Non-pigmented ciliary epithelial cell (primary cell): ENCODE measurements at regions not wholly inside any gene's neighbourhood (a gene's known extent, or its start where the extent isn't known, plus 50 kb on each side); places are given as distances from the start of the nearest gene placed in this dataset.

Source experiments
- DNase-seq: peaks from one replicate; pipeline ENCODE4 v3.0.0-alpha.2; 2010; ENCODE audit warnings: low read depth

GRCh38 chr3:18079062-18079461, 336.6 kb upstream of the TBC1D5 start:
- no peak for DNase-seq

- no peak for DNase-seq
Observed at GRCh38 chr3:18077128-18077840, 334.9 kb upstream of the TBC1D5 start.

- no peak for DNase-seq
Observed at GRCh38 chr3:18076301-18076700, 333.9 kb upstream of the TBC1D5 start.

GRCh38 chr3:18075799-18076198, 333.4 kb upstream of the TBC1D5 start:
- no peak for DNase-seq

DNA sequence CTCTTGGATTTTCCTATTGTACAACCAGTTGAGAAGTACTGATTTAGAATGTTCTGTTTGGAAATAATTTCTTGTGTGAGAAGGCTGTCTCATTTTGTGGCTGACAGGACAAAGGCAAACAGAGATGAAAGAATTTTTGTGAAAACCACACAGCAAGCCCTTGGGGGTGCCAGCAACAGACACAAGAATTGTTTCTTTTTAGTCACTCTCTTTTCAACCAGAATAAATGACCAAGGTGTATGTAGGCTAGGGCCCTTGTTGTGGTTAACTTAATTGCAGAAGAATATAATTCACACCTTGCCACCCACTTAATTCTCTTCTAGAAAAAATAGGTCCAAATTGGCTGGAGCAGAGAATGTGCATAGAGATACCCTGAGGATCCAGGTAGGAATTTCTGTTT, 329.4 kb upstream of the TBC1D5 start:
- no peak for DNase-seq

DNA sequence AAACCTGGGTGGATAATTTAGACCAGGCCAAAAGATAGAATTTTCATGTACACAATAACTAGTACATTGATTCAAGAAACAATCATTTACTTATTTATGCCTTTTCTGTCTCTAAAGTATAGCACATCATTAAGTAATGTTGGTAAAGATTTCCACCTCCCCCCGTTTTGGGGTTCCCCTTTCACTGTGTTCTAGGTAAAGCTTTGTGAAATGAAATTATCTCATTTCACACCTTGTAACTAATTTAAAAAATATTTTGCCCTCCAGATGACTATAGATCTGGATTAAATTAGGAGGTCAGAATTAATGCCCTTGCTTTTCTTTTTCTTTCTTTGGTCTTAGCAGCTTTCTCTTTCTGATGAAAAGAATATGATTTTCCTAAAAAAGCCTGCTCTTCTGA, 328.5 kb upstream of the TBC1D5 start:
- no peak for DNase-seq

- no peak for DNase-seq
Observed at GRCh38 chr3:18070231-18070630, 327.8 kb upstream of the TBC1D5 start.

DNA sequence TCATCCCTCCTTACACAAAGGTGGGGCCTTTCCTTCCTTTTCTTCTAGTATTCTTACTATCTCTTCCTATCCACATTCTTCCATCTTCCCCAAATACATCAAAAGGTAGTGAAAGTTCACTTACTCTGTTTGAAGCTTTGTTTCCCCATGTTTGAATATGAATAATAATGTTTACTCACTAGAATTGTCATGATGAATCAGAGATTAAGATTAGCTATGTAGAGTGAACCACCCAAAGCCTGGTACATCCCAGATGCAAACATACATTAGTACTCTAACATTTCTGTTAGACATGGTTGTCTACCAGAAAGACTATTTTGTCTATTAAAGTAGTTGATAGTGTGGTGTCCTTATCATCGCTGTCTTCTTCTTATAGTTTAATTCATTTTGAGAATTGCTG, 327.1 kb upstream of the TBC1D5 start:
- no peak for DNase-seq

- DNase-seq: no peak
Observed at GRCh38 chr3:18066899-18067582, 324.6 kb upstream of the TBC1D5 start.

- DNase-seq: no peak
Observed at GRCh38 chr3:18064586-18064985, 322.2 kb upstream of the TBC1D5 start.

DNA sequence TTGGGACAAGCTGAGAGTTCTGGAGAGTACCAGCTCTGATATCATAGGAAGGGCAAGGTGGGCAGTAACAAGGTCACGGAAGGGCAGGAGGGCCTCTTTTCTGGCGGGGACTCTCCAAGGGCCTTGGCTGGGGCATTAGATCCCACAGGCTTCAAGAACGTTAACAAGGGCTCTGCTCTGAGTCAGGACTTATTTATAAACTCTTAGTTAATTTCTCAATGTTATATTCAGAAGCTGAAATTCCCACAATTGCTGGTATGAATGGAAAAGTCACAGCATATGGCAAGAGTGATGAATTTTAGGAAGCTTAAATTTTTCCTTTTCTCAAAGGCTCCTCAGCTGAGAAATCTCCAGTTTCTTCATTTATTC, 320.2 kb upstream of the TBC1D5 start:
- DNase-seq: no peak

DNA sequence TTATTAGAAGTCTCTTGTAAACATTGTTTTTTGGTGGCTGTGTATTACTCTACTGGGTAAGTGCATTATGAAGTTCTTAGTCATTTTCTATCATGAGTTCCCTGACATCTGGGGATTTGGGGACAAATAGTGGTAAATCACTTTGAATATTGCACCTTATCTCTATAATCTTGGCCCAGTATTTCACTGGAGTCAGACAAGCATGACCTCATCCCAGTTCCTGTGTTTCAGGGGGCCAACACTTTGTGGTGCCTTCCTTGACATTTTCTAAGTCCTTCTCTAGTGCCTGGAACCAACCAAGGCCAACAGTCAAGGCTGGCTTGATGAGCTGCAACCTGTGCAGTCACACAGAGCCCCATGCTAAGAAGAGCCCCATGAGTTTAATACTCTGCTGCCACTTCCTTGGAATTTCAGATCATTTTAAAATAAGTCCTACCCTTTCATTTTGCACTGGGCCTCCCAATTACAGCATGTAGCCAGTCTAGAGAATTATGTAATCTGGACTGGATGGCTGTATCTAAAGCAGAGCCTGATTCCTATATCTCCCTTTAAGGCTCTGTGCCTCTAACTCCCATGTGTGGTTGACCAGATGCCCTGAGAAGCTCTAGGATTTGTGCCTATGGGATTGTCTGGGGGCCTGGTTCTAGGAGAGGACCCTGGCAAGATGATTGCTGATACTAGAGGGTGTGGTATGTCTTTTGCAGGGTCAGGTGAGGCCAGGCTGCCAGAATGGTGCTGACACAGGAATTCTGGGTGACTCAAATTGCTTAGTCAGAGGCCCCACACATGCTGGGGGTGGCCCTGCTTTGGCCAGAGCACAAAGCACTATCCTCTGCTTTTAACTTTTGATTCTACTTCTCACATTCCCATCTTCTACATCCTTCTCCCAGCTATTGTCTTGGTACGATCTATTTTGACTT, 319.6 kb upstream of the TBC1D5 start:
- DNase-seq: no peak

DNA sequence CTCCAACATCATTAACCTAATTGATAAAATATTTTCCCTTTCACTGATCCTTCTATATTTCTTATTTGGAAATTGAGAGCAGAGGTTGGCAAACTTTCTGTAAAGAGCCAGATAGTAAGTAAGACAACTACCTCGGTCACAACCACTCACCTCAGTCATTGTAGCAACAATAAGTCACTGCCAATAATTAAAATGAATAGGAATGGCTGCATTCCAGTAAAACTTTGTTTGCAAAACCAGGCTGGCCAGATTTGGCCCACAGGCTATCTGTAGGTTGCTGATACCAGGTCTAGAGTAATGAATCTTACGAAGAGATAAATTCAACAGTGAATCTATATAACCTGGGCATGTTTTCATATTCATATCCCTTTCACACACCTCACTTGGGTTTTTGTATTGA, 316.2 kb upstream of the TBC1D5 start:
- DNase-seq: no peak

DNA sequence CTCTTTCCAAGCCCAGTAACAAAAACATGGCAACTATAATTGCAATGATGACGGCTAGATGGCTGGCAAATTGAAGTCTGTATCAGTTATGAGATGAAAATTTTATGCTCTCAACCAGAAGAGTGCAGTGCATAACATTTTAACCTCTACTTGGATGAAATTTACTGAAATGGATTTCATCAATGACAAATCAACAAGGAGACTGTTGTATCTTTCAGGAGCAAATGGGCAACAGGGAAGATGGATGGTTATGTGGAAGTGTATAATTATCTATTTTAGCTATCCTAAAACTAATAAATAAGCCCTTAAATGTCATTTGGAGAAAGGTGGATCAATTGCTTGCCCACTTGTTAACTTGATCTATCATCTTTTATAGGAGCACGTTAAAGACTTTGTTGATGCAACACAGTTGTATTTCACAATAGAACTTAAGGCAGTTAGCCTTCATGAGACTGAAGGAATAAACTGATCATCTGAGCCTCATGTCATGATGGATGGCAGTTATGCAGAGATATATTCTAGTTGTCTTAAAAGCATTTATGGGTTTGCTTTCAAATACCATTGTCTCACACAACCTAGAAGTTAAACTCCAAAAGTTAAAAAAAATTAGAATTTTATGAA, 315.1 kb upstream of the TBC1D5 start:
- no peak for DNase-seq

DNA sequence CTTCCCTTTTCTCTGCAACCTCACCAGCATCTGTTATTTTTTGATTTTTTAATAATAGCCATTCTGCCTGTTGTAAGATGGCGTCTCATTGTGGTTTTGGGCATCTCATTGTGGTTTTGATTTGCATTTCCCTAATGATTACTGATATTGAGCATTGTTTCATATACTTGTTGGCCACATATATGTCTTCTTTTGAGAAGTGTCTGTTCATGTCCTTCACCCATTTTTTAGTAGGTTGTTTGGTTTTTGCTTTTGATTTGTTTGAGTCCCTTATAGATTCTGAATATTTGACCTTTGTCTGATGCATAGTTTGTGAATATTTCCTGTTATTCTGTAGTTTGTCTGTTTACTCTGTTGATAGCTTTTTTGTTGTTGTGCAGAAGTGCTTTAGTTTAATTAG, 312.2 kb upstream of the TBC1D5 start:
- DNase-seq: no peak

DNA sequence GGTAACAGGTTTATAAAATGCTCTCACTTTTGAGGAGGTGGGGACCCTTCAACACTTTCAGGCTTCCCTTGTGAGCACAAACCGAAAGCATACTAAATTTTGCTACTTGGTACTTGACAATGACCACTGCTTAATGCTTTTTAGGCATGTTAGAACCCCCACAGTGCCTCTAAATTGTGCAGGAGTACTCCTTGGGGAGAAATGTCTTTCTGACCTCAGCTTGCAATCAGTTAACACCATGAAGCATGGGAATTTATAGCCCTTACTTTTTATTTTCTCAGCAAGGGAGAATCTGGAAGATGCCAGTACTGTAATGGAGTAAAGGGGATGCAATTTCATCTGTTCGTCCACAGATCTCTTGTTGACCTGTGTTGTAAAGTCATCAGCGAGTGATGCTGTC, 308.9 kb upstream of the TBC1D5 start:
- no peak for DNase-seq

DNA sequence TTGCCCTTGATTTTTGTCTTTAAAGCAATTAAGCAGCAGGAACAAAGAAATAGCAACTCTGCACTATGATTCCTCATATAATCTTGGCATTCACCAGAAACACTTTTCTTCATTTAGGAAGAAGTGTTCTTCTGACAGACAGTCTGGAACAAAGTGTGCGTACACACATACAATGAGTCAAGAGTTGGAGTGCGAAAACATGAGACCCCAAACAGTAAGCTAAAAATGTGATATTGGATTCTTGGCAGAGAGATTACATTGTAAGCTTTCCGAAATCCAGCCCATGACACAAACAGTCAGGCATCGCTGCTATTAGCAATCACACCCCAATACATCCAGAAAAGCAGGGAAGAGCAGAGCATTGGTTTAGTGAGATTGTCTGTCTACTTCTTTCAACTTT, 306.7 kb upstream of the TBC1D5 start:
- no peak for DNase-seq

DNA sequence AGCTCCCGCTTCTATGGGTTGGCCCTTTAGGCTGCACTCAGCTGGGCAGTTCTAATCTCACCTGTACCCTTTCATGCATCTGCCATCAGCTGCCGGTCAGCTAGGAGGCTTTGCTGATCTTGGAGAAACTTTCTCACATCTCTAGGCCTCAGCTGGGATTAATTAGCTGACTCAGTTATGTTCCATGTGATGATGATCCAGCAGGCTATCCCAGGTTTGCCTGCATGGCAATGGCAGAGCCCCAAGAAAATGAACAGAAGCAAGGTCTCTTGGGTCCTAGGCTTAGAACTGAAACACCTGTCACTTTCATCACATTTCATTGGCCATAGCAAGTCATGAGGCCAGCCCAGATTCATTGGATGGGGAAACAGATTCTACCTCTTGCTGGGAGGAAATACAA, 304.6 kb upstream of the TBC1D5 start:
- no peak for DNase-seq

DNA sequence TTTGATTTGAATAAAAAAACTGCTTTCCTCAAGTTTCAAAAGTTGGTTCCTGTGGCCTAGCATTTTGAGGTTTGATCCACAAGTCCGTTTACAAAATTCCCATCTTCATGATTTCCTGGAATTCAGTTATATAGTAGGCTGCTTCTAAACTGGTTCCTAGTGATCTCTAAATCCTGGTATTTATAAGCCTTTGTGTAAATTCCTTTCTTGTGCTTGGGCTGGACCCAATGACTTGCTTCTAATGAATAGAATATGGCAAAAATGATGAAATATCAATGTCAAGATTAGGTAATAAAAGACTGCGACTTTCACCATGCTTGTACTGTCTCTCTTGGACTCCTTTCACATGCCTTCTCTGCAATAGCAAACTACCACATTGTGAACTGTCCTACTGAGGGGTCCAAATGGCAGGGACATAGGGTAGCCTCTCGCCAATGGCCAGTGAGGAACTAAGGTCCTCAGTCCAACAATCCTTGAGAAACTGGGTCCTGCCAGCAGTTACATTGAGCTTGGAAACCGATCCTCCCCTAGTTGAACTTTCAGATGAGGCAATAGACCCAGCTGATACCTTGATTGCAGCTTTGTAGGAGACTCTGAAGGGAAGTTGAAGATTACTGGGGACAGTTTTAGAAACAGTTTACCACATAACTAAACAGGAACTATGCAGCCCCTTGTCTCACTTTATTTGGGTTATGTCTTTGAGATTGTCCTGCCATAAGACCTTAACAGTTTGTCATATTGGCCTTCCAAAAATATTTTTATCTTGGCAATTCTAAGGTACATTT, 303.9 kb upstream of the TBC1D5 start:
- no peak for DNase-seq

DNA sequence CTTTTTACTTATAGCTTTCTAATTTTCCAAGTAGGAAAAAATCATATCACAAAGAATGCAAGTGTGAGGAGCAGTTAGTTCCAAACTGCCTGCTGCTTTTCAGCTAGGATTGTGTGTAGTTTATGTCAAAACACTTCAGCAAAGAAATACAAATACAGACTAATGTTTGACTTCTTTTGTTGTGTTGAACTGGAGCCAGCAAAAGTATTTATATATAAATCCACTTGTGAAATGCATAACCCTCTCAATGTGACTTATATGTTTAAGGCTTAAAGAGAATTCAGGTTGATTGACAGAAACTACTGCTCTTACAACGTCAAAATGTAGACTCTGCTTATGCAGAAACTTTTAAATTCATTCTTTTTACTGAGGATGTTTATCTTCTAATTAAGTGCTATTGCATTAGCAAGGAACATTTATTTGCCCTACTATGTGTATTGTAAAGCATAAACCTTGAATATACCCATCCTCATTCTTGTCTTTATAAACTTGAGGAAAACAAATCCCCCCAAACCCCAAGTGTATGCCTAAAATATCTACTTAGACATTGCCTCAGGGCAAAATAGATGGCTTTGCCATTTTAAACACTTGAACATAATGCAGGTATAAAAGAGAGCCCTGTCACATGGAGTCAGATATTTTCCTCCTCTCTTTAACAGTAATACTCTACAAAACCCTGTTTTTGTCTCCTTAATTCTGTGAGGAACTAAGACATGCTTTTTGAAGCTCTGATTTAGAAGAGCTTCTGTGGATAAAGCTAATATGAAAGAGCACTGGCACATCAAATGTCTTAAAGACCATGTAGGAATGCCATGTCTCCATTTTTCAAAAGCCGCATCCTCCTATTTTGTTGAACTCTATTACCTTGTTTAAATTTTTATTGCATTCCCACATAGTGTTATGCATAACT, 302.8 kb upstream of the TBC1D5 start:
- DNase-seq: no peak

DNA sequence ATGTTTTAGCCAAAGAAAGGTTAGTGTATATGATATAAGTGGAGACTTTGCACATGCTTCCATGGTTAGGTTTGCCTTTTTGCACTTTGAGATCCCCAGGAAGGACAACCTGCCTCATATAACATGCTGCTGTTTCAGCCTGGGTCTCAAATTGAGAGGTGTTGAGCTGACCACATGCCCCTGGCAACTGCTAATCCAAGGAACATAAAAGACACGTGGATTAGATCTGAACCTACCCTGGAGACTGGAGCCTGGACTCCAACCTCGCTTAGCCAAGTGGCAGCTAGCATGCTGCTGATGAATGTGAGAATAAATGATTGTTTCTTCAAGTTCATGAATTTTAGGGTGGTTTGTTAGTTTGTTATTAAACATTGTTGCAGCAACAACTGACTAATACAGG, 301.8 kb upstream of the TBC1D5 start:
- DNase-seq: no peak
